ENCODE measurements at regions not wholly inside any gene's neighbourhood (a gene's known extent, or its start where the extent isn't known, plus 50 kb on each side); places are given as distances from the start of the nearest gene placed in this dataset.

DNA sequence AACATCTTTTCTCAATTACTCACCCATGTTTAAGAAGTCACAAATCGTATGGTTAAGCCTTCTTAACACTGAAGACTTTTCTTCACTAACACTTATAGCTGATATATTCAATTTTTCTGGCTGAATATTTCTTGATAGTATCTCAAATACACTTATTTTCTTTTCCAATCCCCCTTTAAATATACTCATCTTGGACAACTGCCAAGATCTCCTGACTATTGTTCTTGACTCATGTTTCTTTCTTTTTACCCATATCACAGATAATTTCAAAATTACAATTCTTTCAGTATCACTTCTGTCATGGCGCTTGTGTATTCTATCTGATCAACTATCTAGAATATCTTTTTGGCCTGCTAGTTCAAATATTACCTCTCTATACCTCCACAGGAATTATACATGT lies 954.3 kb upstream of the ACVR2A start:
- H2AFZ ChIP-seq (ENCODE audit: insufficient read depth, low read depth, low read length, poor library complexity, severe bottlenecking) = no peak overlapping the region
- ATAC-seq (ENCODE audit: low read depth) (no peak), DNase-seq (no peak)
- no peak overlapping the region for H3K9ac ChIP-seq (ENCODE audit: low read length)
- CTCF ChIA-PET = no interaction called here
- no peaks in the 10 kb centered on the region for H3K36me3 ChIP-seq (replicated peaks in 1 of 2; ENCODE audit: control extremely low read depth in 1 of 2, control insufficient read depth in 1 of 2, extremely low read depth in 1 of 2, insufficient read depth in 2 of 2, low read length in 1 of 2)
- no peak overlapping the region for H3K27ac ChIP-seq (ENCODE audit: low read length in 2 of 2)
- no peak overlapping the region for H3K27ac Mint-ChIP-seq
- H3K4me1 Mint-ChIP-seq = no peaks in the 10 kb centered on the region
- TF ChIP-seq EZH2 (IDR thresholded peaks at IDR 0.05; ENCODE audit: borderline replicate concordance, insufficient read depth, low read depth, low read length, poor library complexity, severe bottlenecking) = no peak
- TF ChIP-seq, protein P1, sequence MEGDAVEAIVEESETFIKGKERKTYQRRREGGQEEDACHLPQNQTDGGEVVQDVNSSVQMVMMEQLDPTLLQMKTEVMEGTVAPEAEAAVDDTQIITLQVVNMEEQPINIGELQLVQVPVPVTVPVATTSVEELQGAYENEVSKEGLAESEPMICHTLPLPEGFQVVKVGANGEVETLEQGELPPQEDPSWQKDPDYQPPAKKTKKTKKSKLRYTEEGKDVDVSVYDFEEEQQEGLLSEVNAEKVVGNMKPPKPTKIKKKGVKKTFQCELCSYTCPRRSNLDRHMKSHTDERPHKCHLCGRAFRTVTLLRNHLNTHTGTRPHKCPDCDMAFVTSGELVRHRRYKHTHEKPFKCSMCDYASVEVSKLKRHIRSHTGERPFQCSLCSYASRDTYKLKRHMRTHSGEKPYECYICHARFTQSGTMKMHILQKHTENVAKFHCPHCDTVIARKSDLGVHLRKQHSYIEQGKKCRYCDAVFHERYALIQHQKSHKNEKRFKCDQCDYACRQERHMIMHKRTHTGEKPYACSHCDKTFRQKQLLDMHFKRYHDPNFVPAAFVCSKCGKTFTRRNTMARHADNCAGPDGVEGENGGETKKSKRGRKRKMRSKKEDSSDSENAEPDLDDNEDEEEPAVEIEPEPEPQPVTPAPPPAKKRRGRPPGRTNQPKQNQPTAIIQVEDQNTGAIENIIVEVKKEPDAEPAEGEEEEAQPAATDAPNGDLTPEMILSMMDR (IDR thresholded peaks at IDR 0.05) = no peak
- 67% methylated on average over 1 of the region's 2 CpGs for WGBS (ENCODE audit: insufficient coverage)
- H3K27me3 Mint-ChIP-seq = no peaks in the 10 kb centered on the region
- H3K4me3 Mint-ChIP-seq = no peak overlapping the region
- intact Hi-C loops (cut with micrococcal nuclease) = no loop called here
- no peaks in the 10 kb centered on the region for H3K4me1 ChIP-seq (ENCODE audit: control insufficient read depth in 2 of 2, insufficient read depth in 2 of 2, low read length in 2 of 2)
- no peaks in the 10 kb centered on the region for H3K27me3 ChIP-seq (replicated peaks in 1 of 4; ENCODE audit: control extremely low read depth in 1 of 4, control insufficient read depth in 3 of 4, insufficient read depth in 4 of 4, low read length in 3 of 4)
- no peak overlapping the region for H3K4me3 ChIP-seq (ENCODE audit: control extremely low read depth in 1 of 5, extremely low read depth in 1 of 5, insufficient read depth in 1 of 5, low read depth in 2 of 5, low read length in 4 of 5)
- H4K20me1 ChIP-seq (ENCODE audit: control insufficient read depth, insufficient read depth, low read length, poor library complexity, severe bottlenecking) = no peaks in the 10 kb centered on the region
- no peak overlapping the region for H3K4me2 ChIP-seq (replicated peaks; ENCODE audit: low read depth, low read length, poor library complexity, severe bottlenecking)
- H3K79me2 ChIP-seq (ENCODE audit: control insufficient read depth, insufficient read depth, low read length) = no peaks in the 10 kb centered on the region
- H3K9me3 Mint-ChIP-seq (ENCODE audit: insufficient read depth) = no peaks in the 10 kb centered on the region
- no peaks in the 10 kb centered on the region for H3K9me3 ChIP-seq (ENCODE audit: control extremely low read depth in 1 of 3, control insufficient read depth in 2 of 3, insufficient read depth in 1 of 3, low read length in 2 of 3)
- POLR2A ChIA-PET = no interaction called here

DNA sequence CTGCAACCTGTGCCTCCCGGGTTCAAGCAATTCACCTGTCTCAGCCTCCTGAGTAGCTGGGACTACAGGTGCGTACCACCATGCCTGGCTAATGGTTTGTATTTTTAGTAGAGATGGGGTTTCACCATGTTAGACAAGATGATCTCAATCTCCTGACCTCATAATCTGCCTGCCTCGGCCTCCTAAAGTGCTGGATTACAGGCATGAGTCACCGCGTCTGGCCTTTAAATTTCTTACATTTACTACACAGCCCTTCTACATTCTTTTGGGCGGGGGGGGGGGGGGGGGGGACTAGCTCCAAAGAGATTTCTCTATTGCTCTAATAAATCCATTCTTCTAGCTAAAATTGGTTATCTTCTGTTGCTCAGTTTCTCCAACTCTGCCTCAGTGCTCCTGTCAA lies 964.9 kb upstream of the ACVR2A start:
- DNase-seq (no peak), ATAC-seq (ENCODE audit: low read depth) (no peak)
- intact Hi-C loops (cut with micrococcal nuclease) = no loop called here
- no peak overlapping the region for H3K27ac Mint-ChIP-seq
- no peaks in the 10 kb centered on the region for H3K27me3 ChIP-seq (replicated peaks in 1 of 4; ENCODE audit: control extremely low read depth in 1 of 4, control insufficient read depth in 3 of 4, insufficient read depth in 4 of 4, low read length in 3 of 4)
- TF ChIP-seq, protein P1 (IDR thresholded peaks at IDR 0.05) = no peak
- no peak for TF ChIP-seq EZH2 (IDR thresholded peaks at IDR 0.05; ENCODE audit: borderline replicate concordance, insufficient read depth, low read depth, low read length, poor library complexity, severe bottlenecking)
- no peaks in the 10 kb centered on the region for H3K27me3 Mint-ChIP-seq
- no peak overlapping the region for H3K9ac ChIP-seq (ENCODE audit: low read length)
- H3K27ac ChIP-seq (ENCODE audit: low read length in 2 of 2) = no peak overlapping the region
- ChIA-PET CTCF (no interaction called here), POLR2A (no interaction called here)
- 100% methylated on average over 1 of the region's 6 CpGs for WGBS (ENCODE audit: insufficient coverage)
- H3K4me2 ChIP-seq (replicated peaks; ENCODE audit: low read depth, low read length, poor library complexity, severe bottlenecking) = no peak overlapping the region
- H3K9me3 Mint-ChIP-seq (ENCODE audit: insufficient read depth) = no peaks in the 10 kb centered on the region
- H3K79me2 ChIP-seq (ENCODE audit: control insufficient read depth, insufficient read depth, low read length) = no peaks in the 10 kb centered on the region
- H2AFZ ChIP-seq (ENCODE audit: insufficient read depth, low read depth, low read length, poor library complexity, severe bottlenecking) = no peak overlapping the region
- H3K36me3 ChIP-seq (replicated peaks in 1 of 2; ENCODE audit: control extremely low read depth in 1 of 2, control insufficient read depth in 1 of 2, extremely low read depth in 1 of 2, insufficient read depth in 2 of 2, low read length in 1 of 2) = no peaks in the 10 kb centered on the region
- H3K4me1 Mint-ChIP-seq = no peaks in the 10 kb centered on the region
- no peaks in the 10 kb centered on the region for H3K9me3 ChIP-seq (ENCODE audit: control extremely low read depth in 1 of 3, control insufficient read depth in 2 of 3, insufficient read depth in 1 of 3, low read length in 2 of 3)
- H3K4me1 ChIP-seq (ENCODE audit: control insufficient read depth in 2 of 2, insufficient read depth in 2 of 2, low read length in 2 of 2) = no peaks in the 10 kb centered on the region
- no peak overlapping the region for H3K4me3 Mint-ChIP-seq
- H3K4me3 ChIP-seq (ENCODE audit: control extremely low read depth in 1 of 5, extremely low read depth in 1 of 5, insufficient read depth in 1 of 5, low read depth in 2 of 5, low read length in 4 of 5) = no peak overlapping the region
- no peaks in the 10 kb centered on the region for H4K20me1 ChIP-seq (ENCODE audit: control insufficient read depth, insufficient read depth, low read length, poor library complexity, severe bottlenecking)
